ENCODE measurements at regions not wholly inside any gene's neighbourhood (a gene's known extent, or its start where the extent isn't known, plus 50 kb on each side); places are given as distances from the start of the nearest gene placed in this dataset.

GRCh38 chr1:102105931-102106550 lies 109.3 kb upstream of the OLFM3 start:
- WGBS, 2 experiments: 36 to 43% methylated on average over 2 to 3 of the region's 3 CpGs
- Histone ChIP-seq H3K4me3 (ENCODE audit: insufficient read depth, low read depth, low read length) (no peak overlapping the region), H3K27ac (ENCODE audit: insufficient read depth, low read depth, low read length, poor library complexity, severe bottlenecking) (no peak overlapping the region), H3K27me3 (ENCODE audit: control insufficient read depth, insufficient read depth, low read length, poor library complexity, severe bottlenecking) (no peaks in the 10 kb centered on the region), H3K4me1 (ENCODE audit: control insufficient read depth, insufficient read depth, low read length) (peaks cover 31% of the 10 kb centered on the region), H3K36me3 (ENCODE audit: control insufficient read depth, insufficient read depth, low read length) (peaks cover 4% of the 10 kb centered on the region), H3K9me3 (ENCODE audit: control insufficient read depth, low read length) (no peaks in the 10 kb centered on the region)

GRCh38 chr1:102103646-102104045 lies 106.9 kb upstream of the OLFM3 start:
- no peaks in the 10 kb centered on the region for H3K27me3 ChIP-seq (ENCODE audit: control insufficient read depth, insufficient read depth, low read length, poor library complexity, severe bottlenecking)
- no peaks in the 10 kb centered on the region for H3K36me3 ChIP-seq (ENCODE audit: control insufficient read depth, insufficient read depth, low read length)
- H3K9me3 ChIP-seq (ENCODE audit: control insufficient read depth, low read length): no peaks in the 10 kb centered on the region
- no peak overlapping the region for H3K27ac ChIP-seq (ENCODE audit: insufficient read depth, low read depth, low read length, poor library complexity, severe bottlenecking)
- H3K4me1 ChIP-seq (ENCODE audit: control insufficient read depth, insufficient read depth, low read length): peaks cover 31% of the 10 kb centered on the region
- 100% methylated on average over 1 of the region's 4 CpGs for WGBS, 2 experiments
- H3K4me3 ChIP-seq (ENCODE audit: insufficient read depth, low read depth, low read length): no peak overlapping the region

- Histone ChIP-seq H3K4me3 (ENCODE audit: insufficient read depth, low read depth, low read length) (no peak overlapping the region), H3K9me3 (ENCODE audit: control insufficient read depth, low read length) (no peaks in the 10 kb centered on the region), H3K27me3 (ENCODE audit: control insufficient read depth, insufficient read depth, low read length, poor library complexity, severe bottlenecking) (no peaks in the 10 kb centered on the region), H3K27ac (ENCODE audit: insufficient read depth, low read depth, low read length, poor library complexity, severe bottlenecking) (no peak overlapping the region), H3K4me1 (ENCODE audit: control insufficient read depth, insufficient read depth, low read length) (peaks cover 24% of the 10 kb centered on the region), H3K36me3 (ENCODE audit: control insufficient read depth, insufficient read depth, low read length) (no peaks in the 10 kb centered on the region)
- WGBS, 2 experiments: 90 to 95% methylated on average over 3 of the region's 3 CpGs
Measured at GRCh38 chr1:102102276-102102780, 105.6 kb upstream of the OLFM3 start.

- H3K36me3 ChIP-seq (ENCODE audit: control insufficient read depth, insufficient read depth, low read length): no peaks in the 10 kb centered on the region
- no peaks in the 10 kb centered on the region for H3K27me3 ChIP-seq (ENCODE audit: control insufficient read depth, insufficient read depth, low read length, poor library complexity, severe bottlenecking)
- no peak overlapping the region for H3K4me3 ChIP-seq (ENCODE audit: insufficient read depth, low read depth, low read length)
- no peak overlapping the region for H3K27ac ChIP-seq (ENCODE audit: insufficient read depth, low read depth, low read length, poor library complexity, severe bottlenecking)
- H3K9me3 ChIP-seq (ENCODE audit: control insufficient read depth, low read length): no peaks in the 10 kb centered on the region
- H3K4me1 ChIP-seq (ENCODE audit: control insufficient read depth, insufficient read depth, low read length): peaks cover 12% of the 10 kb centered on the region
Measured at GRCh38 chr1:102100666-102101065, 103.9 kb upstream of the OLFM3 start.

GRCh38 chr1:102099916-102100315 lies 103.2 kb upstream of the OLFM3 start:
- Histone ChIP-seq H3K27ac (ENCODE audit: insufficient read depth, low read depth, low read length, poor library complexity, severe bottlenecking) (no peak overlapping the region), H3K9me3 (ENCODE audit: control insufficient read depth, low read length) (no peaks in the 10 kb centered on the region), H3K4me1 (ENCODE audit: control insufficient read depth, insufficient read depth, low read length) (peaks cover 5% of the 10 kb centered on the region), H3K36me3 (ENCODE audit: control insufficient read depth, insufficient read depth, low read length) (no peaks in the 10 kb centered on the region), H3K4me3 (ENCODE audit: insufficient read depth, low read depth, low read length) (no peak overlapping the region), H3K27me3 (ENCODE audit: control insufficient read depth, insufficient read depth, low read length, poor library complexity, severe bottlenecking) (no peaks in the 10 kb centered on the region)
- 95 to 97% methylated on average over 4 of the region's 4 CpGs for WGBS, 2 experiments

- H3K9me3 ChIP-seq (ENCODE audit: control insufficient read depth, low read length): no peaks in the 10 kb centered on the region
- no peaks in the 10 kb centered on the region for H3K27me3 ChIP-seq (ENCODE audit: control insufficient read depth, insufficient read depth, low read length, poor library complexity, severe bottlenecking)
- no peaks in the 10 kb centered on the region for H3K4me1 ChIP-seq (ENCODE audit: control insufficient read depth, insufficient read depth, low read length)
- H3K27ac ChIP-seq (ENCODE audit: insufficient read depth, low read depth, low read length, poor library complexity, severe bottlenecking): no peak overlapping the region
- WGBS, 2 experiments: 97 to 98% methylated on average over 3 of the region's 3 CpGs
- H3K36me3 ChIP-seq (ENCODE audit: control insufficient read depth, insufficient read depth, low read length): no peaks in the 10 kb centered on the region
- H3K4me3 ChIP-seq (ENCODE audit: insufficient read depth, low read depth, low read length): no peak overlapping the region
Measured at GRCh38 chr1:102098536-102098935, 101.8 kb upstream of the OLFM3 start.

GRCh38 chr1:102098081-102098480 lies 101.4 kb upstream of the OLFM3 start:
- WGBS, 2 experiments: 93 to 96% methylated on average over 3 to 4 of the region's 4 CpGs
- Histone ChIP-seq H3K4me1 (ENCODE audit: control insufficient read depth, insufficient read depth, low read length) (no peaks in the 10 kb centered on the region), H3K27ac (ENCODE audit: insufficient read depth, low read depth, low read length, poor library complexity, severe bottlenecking) (no peak overlapping the region), H3K36me3 (ENCODE audit: control insufficient read depth, insufficient read depth, low read length) (no peaks in the 10 kb centered on the region), H3K27me3 (ENCODE audit: control insufficient read depth, insufficient read depth, low read length, poor library complexity, severe bottlenecking) (no peaks in the 10 kb centered on the region), H3K4me3 (ENCODE audit: insufficient read depth, low read depth, low read length) (no peak overlapping the region), H3K9me3 (ENCODE audit: control insufficient read depth, low read length) (no peaks in the 10 kb centered on the region)

GRCh38 chr1:102097451-102097850 lies 100.7 kb upstream of the OLFM3 start:
- no peak overlapping the region for H3K27ac ChIP-seq (ENCODE audit: insufficient read depth, low read depth, low read length, poor library complexity, severe bottlenecking)

GRCh38 chr1:102096162-102096561 lies 99.4 kb upstream of the OLFM3 start:
- no peak overlapping the region for H3K27ac ChIP-seq (ENCODE audit: insufficient read depth, low read depth, low read length, poor library complexity, severe bottlenecking)
- 79 to 86% methylated on average over 1 of the region's 1 CpG for WGBS, 2 experiments
- no peaks in the 10 kb centered on the region for H3K27me3 ChIP-seq (ENCODE audit: control insufficient read depth, insufficient read depth, low read length, poor library complexity, severe bottlenecking)
- H3K36me3 ChIP-seq (ENCODE audit: control insufficient read depth, insufficient read depth, low read length): no peaks in the 10 kb centered on the region
- no peaks in the 10 kb centered on the region for H3K9me3 ChIP-seq (ENCODE audit: control insufficient read depth, low read length)
- no peak overlapping the region for H3K4me3 ChIP-seq (ENCODE audit: insufficient read depth, low read depth, low read length)
- H3K4me1 ChIP-seq (ENCODE audit: control insufficient read depth, insufficient read depth, low read length): no peaks in the 10 kb centered on the region

More at GRCh38 chr1:102097451-102097850, 100.7 kb upstream of the OLFM3 start:
- H3K36me3 ChIP-seq (ENCODE audit: control insufficient read depth, insufficient read depth, low read length): no peaks in the 10 kb centered on the region
- no peaks in the 10 kb centered on the region for H3K27me3 ChIP-seq (ENCODE audit: control insufficient read depth, insufficient read depth, low read length, poor library complexity, severe bottlenecking)
- no peak overlapping the region for H3K4me3 ChIP-seq (ENCODE audit: insufficient read depth, low read depth, low read length)
- H3K9me3 ChIP-seq (ENCODE audit: control insufficient read depth, low read length): no peaks in the 10 kb centered on the region
- no peaks in the 10 kb centered on the region for H3K4me1 ChIP-seq (ENCODE audit: control insufficient read depth, insufficient read depth, low read length)

GRCh38 chr1:102089791-102090190 lies 93.1 kb upstream of the OLFM3 start:
- Histone ChIP-seq H3K4me3 (ENCODE audit: insufficient read depth, low read depth, low read length) (no peak overlapping the region), H3K4me1 (ENCODE audit: control insufficient read depth, insufficient read depth, low read length) (no peaks in the 10 kb centered on the region), H3K27me3 (ENCODE audit: control insufficient read depth, insufficient read depth, low read length, poor library complexity, severe bottlenecking) (no peaks in the 10 kb centered on the region), H3K36me3 (ENCODE audit: control insufficient read depth, insufficient read depth, low read length) (no peaks in the 10 kb centered on the region), H3K27ac (ENCODE audit: insufficient read depth, low read depth, low read length, poor library complexity, severe bottlenecking) (no peak overlapping the region), H3K9me3 (ENCODE audit: control insufficient read depth, low read length) (no peaks in the 10 kb centered on the region)
- 91 to 100% methylated on average over 1 of the region's 1 CpG for WGBS, 2 experiments

GRCh38 chr1:102085896-102086295 lies 89.2 kb upstream of the OLFM3 start:
- H3K27me3 ChIP-seq (ENCODE audit: control insufficient read depth, insufficient read depth, low read length, poor library complexity, severe bottlenecking): no peaks in the 10 kb centered on the region
- no peaks in the 10 kb centered on the region for H3K36me3 ChIP-seq (ENCODE audit: control insufficient read depth, insufficient read depth, low read length)
- H3K4me1 ChIP-seq (ENCODE audit: control insufficient read depth, insufficient read depth, low read length): no peaks in the 10 kb centered on the region
- no peak overlapping the region for H3K4me3 ChIP-seq (ENCODE audit: insufficient read depth, low read depth, low read length)
- H3K27ac ChIP-seq (ENCODE audit: insufficient read depth, low read depth, low read length, poor library complexity, severe bottlenecking): no peak overlapping the region
- 94 to 96% methylated on average over 1 of the region's 1 CpG for WGBS, 2 experiments
- H3K9me3 ChIP-seq (ENCODE audit: control insufficient read depth, low read length): no peaks in the 10 kb centered on the region
